PFSK-1 (cell line): ENCODE measurements at regions not wholly inside any gene's neighbourhood (a gene's known extent, or its start where the extent isn't known, plus 50 kb on each side); places are given as distances from the start of the nearest gene placed in this dataset.

ENCODE experiments used
- POLR2AphosphoS5 ChIP-seq: IDR thresholded peaks from 2 replicates; pipeline ENCODE4 v1.6.1; 2012; ENCODE audit warnings: low read depth, mild to moderate bottlenecking, control low read depth, low read length, moderate library complexity
- SIN3A ChIP-seq: IDR thresholded peaks from 2 replicates; pipeline ENCODE4 v1.6.1; 2012; ENCODE audit warnings: mild to moderate bottlenecking, low read length, moderate library complexity, borderline replicate concordance; ENCODE audit not compliant: insufficient read depth
- TAF1 ChIP-seq: IDR thresholded peaks from 2 replicates; pipeline ENCODE4 v1.6.1; 2012; ENCODE audit warnings: low read length, control low read depth, borderline replicate concordance; ENCODE audit not compliant: insufficient read depth
- TF ChIP-seq, protein P1 (sequence below), 2 experiments: IDR thresholded peaks; 2 replicates each; pipeline versions ENCODE4 v1.6.1 to v1.8.0; 2011 to 2012; ENCODE audit warnings: low read depth in 2 of 2, low read length in 2 of 2, control low read depth in 1 of 2, inconsistent platforms in 1 of 2, mild to moderate bottlenecking in 1 of 2, moderate library complexity in 1 of 2; ENCODE audit not compliant: insufficient read depth in 1 of 2

DNA sequence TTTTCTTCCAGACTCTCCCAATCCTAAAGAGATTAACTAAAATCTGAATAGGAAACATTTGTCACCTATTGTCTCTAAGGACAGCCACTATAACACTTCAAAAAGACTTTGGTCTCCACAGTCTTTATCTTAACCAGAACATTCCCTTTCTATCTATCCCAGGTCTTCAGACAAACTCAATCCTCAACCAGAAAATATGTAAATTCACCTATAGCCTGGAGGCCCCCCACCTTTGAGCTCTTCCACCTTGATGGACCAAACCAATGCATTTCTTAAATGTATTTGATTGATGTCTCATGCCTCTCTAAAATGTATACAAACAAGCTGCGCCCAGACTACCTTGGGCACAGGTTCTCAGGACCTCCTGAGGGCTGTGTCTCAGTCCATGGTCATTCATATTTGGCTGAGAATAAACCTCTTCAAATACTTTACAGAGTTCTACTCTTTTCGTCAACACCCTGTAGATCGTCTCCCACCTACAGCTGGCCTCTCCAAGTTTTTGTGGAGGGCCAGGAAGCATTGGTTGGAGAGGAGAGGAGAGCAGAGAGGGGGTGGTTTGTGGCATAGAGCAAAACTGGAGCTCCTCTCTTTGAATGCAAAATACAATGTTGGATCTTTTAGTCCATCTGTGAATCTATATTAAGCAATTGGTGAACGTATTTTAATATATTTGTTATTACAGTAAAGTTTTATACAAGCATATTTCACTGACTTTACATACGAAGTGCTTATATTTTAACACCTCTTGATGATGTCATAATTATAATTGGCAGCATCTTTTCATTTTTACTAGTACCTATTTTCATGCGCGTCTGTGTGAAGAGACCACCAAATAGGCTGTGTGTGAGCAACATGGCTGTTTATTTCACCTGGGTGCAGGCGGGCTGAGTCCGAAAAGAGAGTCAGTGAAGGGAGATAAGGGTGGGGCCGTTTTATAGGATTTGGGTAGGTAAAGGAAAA, 230.7 kb upstream of the DUSP10 start:
- TF ChIP-seq TAF1 (no peak), SIN3A (no peak), POLR2AphosphoS5 (no peak)
- TF ChIP-seq, protein P1, sequence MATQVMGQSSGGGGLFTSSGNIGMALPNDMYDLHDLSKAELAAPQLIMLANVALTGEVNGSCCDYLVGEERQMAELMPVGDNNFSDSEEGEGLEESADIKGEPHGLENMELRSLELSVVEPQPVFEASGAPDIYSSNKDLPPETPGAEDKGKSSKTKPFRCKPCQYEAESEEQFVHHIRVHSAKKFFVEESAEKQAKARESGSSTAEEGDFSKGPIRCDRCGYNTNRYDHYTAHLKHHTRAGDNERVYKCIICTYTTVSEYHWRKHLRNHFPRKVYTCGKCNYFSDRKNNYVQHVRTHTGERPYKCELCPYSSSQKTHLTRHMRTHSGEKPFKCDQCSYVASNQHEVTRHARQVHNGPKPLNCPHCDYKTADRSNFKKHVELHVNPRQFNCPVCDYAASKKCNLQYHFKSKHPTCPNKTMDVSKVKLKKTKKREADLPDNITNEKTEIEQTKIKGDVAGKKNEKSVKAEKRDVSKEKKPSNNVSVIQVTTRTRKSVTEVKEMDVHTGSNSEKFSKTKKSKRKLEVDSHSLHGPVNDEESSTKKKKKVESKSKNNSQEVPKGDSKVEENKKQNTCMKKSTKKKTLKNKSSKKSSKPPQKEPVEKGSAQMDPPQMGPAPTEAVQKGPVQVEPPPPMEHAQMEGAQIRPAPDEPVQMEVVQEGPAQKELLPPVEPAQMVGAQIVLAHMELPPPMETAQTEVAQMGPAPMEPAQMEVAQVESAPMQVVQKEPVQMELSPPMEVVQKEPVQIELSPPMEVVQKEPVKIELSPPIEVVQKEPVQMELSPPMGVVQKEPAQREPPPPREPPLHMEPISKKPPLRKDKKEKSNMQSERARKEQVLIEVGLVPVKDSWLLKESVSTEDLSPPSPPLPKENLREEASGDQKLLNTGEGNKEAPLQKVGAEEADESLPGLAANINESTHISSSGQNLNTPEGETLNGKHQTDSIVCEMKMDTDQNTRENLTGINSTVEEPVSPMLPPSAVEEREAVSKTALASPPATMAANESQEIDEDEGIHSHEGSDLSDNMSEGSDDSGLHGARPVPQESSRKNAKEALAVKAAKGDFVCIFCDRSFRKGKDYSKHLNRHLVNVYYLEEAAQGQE (IDR thresholded peaks at IDR 0.05; ENCODE audit: insufficient read depth in 1 of 2, low read depth in 2 of 2, low read length in 2 of 2): no peak
